Stimulated activated CD8-positive, alpha-beta memory T cell treated with anti-CD3 and anti-CD28 coated beads, Interleukin-12 subunit alpha, Interleukin-12 subunit beta, amount 100 ng/mL, for 24 hours (primary cell): ENCODE measurements at regions not wholly inside any gene's neighbourhood (a gene's known extent, or its start where the extent isn't known, plus 50 kb on each side); places are given as distances from the start of the nearest gene placed in this dataset.
"Not testable (repeated sequence)": the region's sequence is repeated elsewhere in the genome, so short reads cannot be mapped to it uniquely, and the experiment has no call there.

Experiments used
- DNase-seq: peaks from one replicate; pipeline ENCODE4 v3.0.0-alpha.2; 2020; ENCODE audit errors: extremely low read depth

DNA sequence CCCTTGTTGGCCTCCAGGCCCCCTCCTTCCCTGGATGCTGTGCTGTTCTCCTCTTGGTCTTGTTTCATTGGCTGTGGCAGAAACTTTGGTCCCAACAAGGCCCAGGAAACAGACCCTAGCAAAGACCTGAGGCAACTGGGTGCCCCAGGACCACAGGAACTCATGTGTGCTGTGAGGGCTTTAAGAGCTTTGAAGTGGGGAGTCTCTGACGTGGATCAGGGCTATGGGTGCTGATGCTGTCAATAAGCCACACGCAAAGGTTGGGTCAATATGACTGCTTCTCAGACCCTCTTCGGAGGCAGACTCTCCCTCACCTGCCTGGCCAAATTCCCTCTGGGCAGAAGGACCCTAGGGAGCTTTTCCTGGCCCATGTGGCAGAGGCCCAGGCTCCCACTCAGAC lies 91.5 kb upstream of the MLN start:
- DNase-seq, result no peak

- DNase-seq, result no peak
Observed at GRCh38 chr6:33894438-33894837, 90.6 kb upstream of the MLN start.

DNA sequence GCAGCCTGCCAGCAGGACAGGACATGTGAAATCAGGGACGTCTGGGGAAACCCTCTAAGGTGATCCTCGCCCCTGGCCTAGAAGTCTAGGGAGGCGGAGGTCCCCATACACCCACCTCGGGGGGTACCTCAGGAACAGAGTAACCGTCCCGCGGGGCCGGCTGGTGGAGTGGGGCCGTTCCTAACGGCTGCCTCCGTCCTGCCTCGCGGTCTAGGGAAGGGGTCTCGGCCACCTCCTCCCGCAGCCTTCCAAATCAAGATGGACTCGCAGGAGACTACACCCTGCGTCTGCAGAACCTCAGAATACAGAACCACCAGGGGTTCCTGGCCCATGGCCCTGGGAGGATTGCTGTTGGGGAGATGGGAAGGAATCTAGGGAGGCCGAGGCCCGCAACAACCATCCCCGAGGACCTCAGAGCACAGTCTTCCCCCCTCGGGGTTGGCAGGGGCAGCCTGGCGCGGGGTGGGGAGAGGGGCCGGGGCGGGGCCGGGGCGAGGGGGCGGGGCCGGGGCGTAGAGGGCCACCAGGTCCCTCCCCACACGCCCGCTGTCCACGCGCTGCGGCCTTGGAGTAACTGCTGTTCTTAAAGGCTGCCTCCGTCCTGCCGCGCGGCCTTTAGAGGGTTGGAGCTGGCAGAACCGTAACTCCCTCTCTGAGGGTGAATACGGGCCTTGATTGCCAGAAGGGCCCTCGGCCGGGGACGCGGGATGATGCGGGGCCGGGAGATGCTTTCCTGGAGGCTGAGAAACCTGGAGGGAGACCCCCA lies 89.0 kb upstream of the MLN start:
- DNase-seq, result no peak

DNA sequence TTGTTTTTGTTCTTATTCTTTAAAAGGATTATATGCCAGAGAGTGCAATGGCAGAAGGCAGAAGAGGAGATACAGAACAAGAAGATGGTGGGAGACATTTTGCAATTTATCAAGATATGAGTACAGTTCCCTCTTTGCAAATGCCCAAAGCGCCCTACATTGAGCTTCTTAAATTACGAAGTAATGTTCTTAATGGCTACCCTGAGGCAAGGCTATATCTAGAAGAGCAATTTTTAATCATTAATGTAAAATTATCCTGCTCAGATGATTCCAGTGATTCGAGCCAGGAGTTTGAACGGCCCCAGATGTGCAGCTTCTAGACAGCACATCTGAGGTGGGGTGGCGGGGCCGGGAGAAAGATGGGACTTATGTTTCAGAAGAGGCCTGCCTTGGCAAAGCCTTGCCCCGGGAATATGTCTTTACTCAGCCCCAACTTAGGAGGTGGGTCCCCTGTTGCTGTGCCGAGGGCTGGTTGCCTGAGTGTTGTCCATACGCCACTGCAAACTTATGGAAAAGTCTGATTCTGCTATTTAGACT lies 84.9 kb upstream of the MLN start:
- DNase-seq, result no peak

DNA sequence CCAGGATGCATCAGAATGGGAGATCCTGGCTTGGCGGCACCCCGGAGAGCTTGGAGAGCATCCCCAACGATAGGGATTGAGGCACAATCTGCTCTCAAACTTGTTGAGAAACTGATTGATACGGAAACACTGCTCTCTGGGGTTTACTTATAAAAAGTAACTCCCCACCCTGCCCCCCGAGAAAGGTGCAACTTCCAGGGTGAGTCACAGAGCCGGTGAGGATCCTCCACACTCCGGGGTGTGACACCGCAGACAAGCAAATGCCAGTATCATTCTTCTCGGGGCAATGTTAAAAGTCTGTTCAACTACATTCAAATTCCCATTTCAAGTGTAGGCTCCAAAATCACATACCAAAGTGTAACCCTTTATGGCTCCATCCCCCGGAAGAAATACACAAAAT lies 84.4 kb upstream of the MLN start:
- DNase-seq, result no peak

DNA sequence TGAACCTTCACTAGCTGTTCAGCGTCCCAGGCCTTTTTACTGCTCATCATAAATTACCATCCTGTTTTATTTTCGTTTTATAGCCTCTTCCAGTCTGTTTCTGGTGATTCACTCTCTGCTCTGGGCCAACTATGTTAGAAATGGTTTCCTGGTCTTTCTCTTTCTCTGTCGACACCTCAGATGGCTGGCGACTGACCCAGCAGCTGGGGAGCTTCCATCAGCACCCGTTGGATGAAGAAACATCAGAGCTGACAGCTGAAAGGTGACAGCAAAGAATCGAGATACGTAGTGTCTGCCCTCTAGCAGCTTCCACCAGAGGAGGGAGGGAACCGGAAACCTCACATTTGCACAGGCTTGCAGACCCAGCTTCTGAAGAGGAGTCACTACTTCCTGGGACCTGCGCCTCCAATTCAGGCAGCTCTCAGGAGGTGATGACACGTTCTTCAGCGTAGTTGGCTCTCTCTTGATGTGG lies 82.9 kb upstream of the MLN start:
- DNase-seq, result no peak

DNA sequence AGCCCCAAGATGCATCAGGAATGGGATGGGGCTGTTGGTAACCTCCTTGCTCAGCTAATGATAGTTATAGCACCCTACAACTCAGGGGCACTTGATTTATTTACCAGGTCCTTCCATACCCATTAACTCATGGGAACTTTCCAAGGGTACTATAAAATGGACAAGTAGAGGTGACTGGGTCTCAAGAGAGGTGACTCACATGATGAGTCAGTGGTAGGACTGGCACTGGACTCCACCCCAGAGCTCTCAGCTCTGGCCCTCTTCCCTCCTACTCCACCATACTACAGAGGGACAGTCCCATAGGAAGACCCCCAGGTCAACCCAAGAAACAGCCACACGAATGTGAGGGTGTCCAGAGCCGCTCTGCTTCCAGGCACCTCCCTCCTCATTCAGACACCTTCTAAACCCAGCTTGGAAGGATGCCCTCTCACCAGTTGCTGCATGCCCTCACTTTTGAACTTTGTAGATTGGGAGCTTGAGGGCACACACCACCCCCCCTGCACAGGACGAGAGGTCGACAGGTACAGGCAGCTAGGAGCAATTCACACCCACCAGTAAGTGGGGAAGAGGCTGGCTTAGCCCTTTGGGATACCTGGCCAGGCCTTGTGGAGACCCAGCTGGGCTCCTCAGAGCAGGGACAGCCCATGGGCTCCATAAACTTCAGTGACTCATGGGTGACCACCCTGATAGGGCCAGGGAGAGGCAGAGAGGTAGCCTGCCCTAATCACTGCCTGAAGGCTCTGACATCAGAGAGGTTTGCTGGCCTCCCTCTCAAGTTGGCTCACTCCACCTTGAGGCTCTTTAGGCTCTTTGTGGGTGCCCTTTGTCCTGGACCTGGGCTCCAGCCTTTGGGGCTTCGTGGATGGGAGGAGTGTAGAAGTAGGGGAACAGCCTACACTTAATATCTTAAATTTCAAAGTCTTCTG lies 81.6 kb upstream of the MLN start:
- no peak for DNase-seq

DNA sequence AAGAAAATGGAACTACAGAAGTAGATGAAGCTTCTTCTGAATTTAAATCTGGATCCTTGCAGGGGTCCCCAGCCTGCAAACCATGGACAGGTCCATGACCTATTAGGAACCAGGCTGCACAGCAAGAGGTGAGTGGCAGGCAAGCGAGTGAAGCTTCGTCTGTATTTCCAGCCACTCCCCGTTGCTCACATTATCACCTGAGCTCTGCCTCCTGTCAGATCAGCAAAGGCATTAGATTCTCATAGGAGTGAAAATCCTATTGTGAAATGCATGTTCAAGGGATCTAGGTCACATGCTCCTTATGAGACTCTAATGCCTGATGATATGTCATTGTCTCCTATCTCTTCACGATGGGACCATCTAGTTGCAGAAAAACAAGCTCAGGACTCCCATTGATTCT lies 79.8 kb upstream of the MLN start:
- not testable (repeated sequence) for DNase-seq

GRCh38 chr6:33882154-33882553 lies 78.4 kb upstream of the MLN start:
- no peak for DNase-seq

DNA sequence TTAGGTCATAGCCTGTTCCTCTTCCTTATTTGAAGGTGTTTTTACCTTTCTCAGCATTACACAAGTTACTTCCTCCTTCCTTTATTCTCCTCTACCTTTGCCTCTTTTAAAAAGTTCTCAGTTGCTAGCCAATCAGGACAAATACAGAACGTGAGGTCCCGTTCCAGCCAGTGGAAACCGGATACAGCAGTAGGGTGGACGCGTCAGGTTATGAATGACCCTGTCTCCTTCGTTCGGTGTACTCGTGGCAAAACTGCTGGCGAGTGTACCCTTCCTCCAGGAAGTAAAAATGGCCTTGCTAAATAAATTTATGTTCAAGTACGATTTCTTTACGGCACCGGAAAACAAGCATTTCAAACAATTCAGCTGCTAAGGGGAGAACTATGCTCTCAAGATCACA lies 77.0 kb upstream of the MLN start:
- DNase-seq, result no peak

GRCh38 chr6:33880104-33880678 lies 76.4 kb upstream of the MLN start:
- no peak for DNase-seq

GRCh38 chr6:33878562-33878961 lies 74.8 kb upstream of the MLN start:
- DNase-seq, result no peak

GRCh38 chr6:33877982-33878535 lies 74.3 kb upstream of the MLN start:
- DNase-seq, result no peak

GRCh38 chr6:33875696-33876095 lies 71.9 kb upstream of the MLN start:
- no peak for DNase-seq

DNA sequence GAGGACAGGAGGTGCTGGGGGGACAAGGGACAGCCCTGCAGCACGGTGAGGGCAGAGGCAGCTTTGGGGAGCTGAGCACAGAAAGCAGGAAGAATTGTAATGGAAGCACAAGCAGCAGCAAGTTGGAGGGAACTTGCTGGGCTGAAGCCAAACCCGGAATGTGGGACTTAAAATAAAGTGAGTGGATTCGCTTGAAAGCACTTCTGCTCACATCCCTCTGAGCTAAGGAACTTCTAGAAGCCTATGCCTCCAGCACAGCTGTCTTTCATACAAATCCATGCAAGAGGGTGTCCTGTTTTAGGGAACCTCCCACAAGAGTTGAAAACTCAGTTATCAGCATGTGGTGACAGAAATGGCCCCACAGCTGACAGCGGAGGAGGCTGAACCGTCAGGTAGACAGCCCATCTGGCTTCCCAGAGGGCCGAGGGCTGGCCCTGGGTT lies 71.4 kb upstream of the MLN start:
- no peak for DNase-seq

GRCh38 chr6:33874136-33874760 lies 70.4 kb upstream of the MLN start:
- no peak for DNase-seq

DNA sequence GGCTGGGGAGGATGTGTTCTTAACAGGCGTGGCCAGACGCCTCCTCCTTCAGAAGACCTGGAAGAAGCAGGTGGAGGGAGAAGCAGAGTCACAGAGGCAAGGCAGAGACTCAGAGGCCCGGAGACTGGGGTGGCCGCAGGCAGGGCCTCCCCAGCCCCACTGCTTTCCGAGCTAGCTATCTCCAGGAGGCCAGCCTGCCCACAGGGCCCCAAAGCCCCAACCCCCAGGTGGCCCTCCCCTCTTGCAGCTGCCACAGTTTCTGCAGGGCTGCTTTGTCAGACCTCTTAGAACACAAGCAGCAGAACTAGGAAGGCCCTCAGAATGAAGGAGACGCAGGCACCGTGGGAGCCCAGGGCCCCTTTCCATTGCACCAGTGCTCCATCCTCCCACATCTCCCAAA lies 69.0 kb upstream of the MLN start:
- DNase-seq, result no peak

GRCh38 chr6:33869826-33870423 lies 66.1 kb upstream of the MLN start:
- no peak for DNase-seq

DNA sequence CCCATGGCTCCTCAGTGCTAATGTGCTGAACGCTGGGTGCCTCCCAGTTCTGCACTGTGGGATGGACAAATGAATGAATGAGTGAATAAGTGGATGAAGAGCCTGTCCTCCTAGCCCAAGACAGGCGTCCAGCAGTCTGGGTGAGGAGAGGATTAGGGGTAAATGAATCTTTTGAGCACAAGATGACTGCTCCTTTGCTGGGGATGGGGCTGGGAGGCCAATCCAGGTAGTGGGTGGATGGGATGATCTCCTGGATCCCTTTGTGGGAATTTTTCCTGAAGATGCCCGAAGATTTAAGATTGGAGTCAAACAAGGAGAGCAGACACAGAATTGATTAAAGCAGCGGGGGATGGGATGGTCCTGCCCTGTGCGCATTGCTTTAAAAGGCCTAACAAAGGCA lies 65.3 kb upstream of the MLN start:
- no peak for DNase-seq

GRCh38 chr6:33868141-33868540 lies 64.3 kb upstream of the MLN start:
- no peak for DNase-seq

GRCh38 chr6:33865478-33866077 lies 61.8 kb upstream of the MLN start:
- DNase-seq, result no peak
